Effector memory CD8-positive, alpha-beta T cell (primary cell): ENCODE measurements at regions not wholly inside any gene's neighbourhood (a gene's known extent, or its start where the extent isn't known, plus 50 kb on each side); places are given as distances from the start of the nearest gene placed in this dataset.
"Not testable (repeated sequence)": the region's sequence is repeated elsewhere in the genome, so short reads cannot be mapped to it uniquely, and the experiment has no call there.

Experiments used
- ATAC-seq: fragments of 150-1000 bp; cut with Tn5 transposase; replicated peaks from 2 replicates; pipeline ENCODE4 v1.10.0; 2021; ENCODE audit warnings: mild to moderate bottlenecking, moderate library complexity
- DNase-seq, 3 experiments: peaks; one replicate each; pipeline ENCODE4 v3.0.0; 2021
- H3K27ac Mint-ChIP-seq, 2 donors: one replicate each; pipeline ENCODE4 v1.8.0; 2022; ENCODE audit warnings: mild to moderate bottlenecking in 2 of 2, mixed read lengths in 2 of 2, moderate library complexity in 2 of 2
- H3K27me3 Mint-ChIP-seq, 2 donors: one replicate each; pipeline ENCODE4 v1.8.0; 2022; ENCODE audit warnings: mixed read lengths in 2 of 2
- H3K36me3 Mint-ChIP-seq: one replicate; pipeline ENCODE4 v1.8.0; 2022; ENCODE audit warnings: mild to moderate bottlenecking, moderate library complexity, mixed read lengths; ENCODE audit not compliant: insufficient read depth
- H3K4me1 Mint-ChIP-seq, 2 donors: one replicate each; pipeline ENCODE4 v1.8.0; 2022; ENCODE audit warnings: low read depth in 2 of 2, mixed read lengths in 2 of 2
- H3K4me3 Mint-ChIP-seq, 2 donors: one replicate each; pipeline ENCODE4 v1.8.0; 2022; ENCODE audit warnings: mild to moderate bottlenecking in 2 of 2, mixed read lengths in 2 of 2, moderate library complexity in 2 of 2
- H3K9me3 Mint-ChIP-seq, 2 donors: one replicate each; pipeline ENCODE4 v1.8.0; 2022; ENCODE audit warnings: mixed read lengths in 2 of 2

DNA sequence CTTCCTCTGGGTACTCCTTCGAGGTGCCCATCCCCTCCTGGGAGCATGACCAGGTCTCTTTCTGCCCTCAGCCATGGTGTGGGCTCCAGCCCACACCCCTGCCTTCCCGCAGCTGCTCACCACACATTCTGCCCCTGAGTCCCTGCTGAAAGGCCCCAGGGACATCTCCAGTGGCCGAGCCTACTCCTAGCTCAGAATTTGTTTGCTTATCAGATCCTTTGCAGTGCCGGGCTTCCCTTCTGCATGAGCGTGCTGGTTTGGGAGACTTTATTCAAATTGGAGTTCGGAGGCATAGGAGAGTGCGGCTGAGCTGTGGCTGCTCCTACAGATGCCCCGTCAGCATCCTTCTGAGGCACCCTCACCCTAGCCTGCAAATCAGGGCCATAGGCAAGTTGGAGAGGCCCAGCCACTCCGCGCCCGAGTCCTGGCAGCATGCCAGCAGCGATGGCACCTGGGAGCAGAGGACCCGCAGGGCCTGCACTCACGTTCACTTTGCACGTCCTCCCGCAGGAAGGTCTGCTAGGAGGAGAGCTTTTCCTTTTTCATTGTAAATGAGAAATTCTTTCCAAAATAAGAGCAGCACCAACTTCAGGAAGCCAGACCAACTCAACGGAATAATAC, 327.3 kb downstream of the QKI start:
- no peak for DNase-seq
- no peaks in the 10 kb centered on the region for H3K36me3 Mint-ChIP-seq
- peaks cover 7 to 33% of the 10 kb centered on the region in 2 donors for H3K27me3 Mint-ChIP-seq
- H3K4me3 Mint-ChIP-seq, result no peak overlapping the region
- no peaks in the 10 kb centered on the region for H3K9me3 Mint-ChIP-seq
- no peak for ATAC-seq
- no peak overlapping the region for H3K27ac Mint-ChIP-seq
- H3K4me1 Mint-ChIP-seq, result no peaks in the 10 kb centered on the region

DNA sequence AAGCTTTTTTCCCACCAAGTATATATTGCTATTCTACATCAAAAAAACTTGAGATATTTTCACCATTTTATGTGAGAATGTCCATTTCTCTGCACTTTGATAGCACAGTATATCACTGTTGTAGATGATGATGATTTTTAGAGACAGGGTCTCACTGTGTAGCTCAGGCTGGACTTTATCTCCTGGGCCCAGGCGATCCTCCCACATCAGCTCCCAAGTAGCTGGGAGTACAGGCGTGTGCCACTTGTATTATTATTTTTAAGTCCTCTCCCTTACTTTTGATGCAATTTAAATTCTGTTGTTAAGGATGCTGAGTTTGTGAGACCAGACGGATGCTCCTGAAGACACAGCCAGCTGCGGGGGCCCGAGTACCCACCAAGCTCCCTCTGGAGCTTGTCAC, 326.8 kb downstream of the QKI start:
- DNase-seq (no peak), ATAC-seq (no peak)
- Mint-ChIP-seq H3K4me1 (no peaks in the 10 kb centered on the region), H3K27ac (no peak overlapping the region), H3K36me3 (no peaks in the 10 kb centered on the region), H3K27me3 (peaks cover 11 to 33% of the 10 kb centered on the region in 2 donors), H3K4me3 (no peak overlapping the region), H3K9me3 (no peaks in the 10 kb centered on the region)

- ATAC-seq, result no peak
- H3K27ac Mint-ChIP-seq, result no peak overlapping the region
- H3K4me1 Mint-ChIP-seq, result no peaks in the 10 kb centered on the region
- H3K4me3 Mint-ChIP-seq, result no peak overlapping the region
- no peaks in the 10 kb centered on the region for H3K36me3 Mint-ChIP-seq
- no peak for DNase-seq
- peaks cover 6 to 22% of the 10 kb centered on the region in 2 donors for H3K27me3 Mint-ChIP-seq
- H3K9me3 Mint-ChIP-seq, result no peaks in the 10 kb centered on the region
Observed at GRCh38 chr6:163739966-163740365, 325.4 kb downstream of the QKI start.

DNA sequence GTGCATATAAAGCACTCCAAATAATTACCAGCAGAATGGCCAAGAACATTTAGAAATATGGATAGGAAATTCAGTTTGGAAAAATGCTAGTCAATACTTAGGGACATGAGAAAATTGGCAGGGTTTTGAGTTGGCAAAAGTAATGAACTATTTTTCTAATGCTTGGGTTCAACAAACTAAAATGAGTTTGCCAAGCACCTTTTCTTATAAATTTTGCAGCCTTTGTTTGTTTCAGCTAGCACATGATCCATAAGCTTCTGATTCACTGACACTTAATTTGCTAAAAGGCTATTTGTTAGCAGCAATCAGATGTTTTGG, 324.8 kb downstream of the QKI start:
- H3K4me1 Mint-ChIP-seq, result no peaks in the 10 kb centered on the region
- H3K36me3 Mint-ChIP-seq, result no peaks in the 10 kb centered on the region
- DNase-seq (no peak), ATAC-seq (no peak)
- H3K27ac Mint-ChIP-seq, result no peak overlapping the region
- H3K4me3 Mint-ChIP-seq, result no peak overlapping the region
- peaks cover 6 to 22% of the 10 kb centered on the region in 2 donors for H3K27me3 Mint-ChIP-seq
- H3K9me3 Mint-ChIP-seq, result no peaks in the 10 kb centered on the region

DNA sequence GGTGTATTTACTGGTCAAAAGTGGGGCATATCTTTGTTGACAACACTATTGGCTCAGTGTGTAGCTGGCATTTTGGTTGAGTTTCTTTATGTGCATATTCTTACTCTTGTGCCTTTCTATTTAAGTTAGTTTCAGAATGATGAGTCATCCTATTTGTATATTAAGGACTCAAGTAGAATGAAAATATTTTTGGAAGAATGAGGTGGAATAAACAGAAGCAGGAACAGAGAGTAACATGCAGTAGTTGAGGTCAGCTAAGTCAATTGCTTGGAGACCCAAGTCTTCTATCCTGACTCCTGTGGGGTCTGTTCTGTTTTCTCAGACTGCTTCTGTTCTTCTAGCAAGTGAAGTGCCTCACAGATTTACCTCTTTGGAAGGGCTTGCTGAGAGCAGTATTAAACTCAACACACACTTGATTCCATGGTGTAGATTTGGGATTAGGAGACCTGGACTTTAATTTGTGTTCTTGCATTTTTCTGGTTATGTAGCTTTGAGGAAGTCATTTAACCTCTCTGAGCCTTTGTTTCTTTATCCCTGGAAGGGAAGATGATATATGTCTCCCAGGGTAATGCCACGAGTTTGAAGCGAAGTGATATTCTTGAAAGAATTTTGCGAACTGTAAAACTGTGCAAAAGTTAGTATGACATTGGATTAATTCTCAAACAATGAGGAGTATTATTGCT, 324.3 kb downstream of the QKI start:
- no peak for DNase-seq
- Mint-ChIP-seq H3K4me3 (no peak overlapping the region), H3K36me3 (no peaks in the 10 kb centered on the region), H3K27me3 (peaks cover 6 to 22% of the 10 kb centered on the region in 2 donors), H3K9me3 (no peaks in the 10 kb centered on the region), H3K27ac (no peak overlapping the region), H3K4me1 (no peaks in the 10 kb centered on the region)
- ATAC-seq, result no peak

DNA sequence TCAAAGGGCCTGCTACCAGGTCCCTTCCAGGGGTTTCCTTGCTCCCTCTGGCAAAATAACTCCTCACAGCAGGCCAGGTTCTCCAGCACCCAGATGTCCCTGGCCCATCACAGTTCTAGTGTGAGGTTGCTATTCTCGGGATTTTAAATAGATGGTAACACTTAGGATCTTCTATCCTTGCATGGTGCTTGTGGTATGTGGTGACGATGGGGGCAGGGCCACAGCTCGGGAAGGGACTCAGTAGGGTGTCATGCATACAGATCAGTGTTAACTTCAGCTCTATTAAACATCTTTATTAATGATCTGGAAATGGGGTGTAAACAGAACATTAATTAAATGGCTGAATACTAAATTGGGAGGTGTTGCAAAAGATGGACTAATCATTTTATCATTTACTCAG, 323.8 kb downstream of the QKI start:
- Mint-ChIP-seq H3K27me3 (peaks cover 6 to 26% of the 10 kb centered on the region in 2 donors), H3K27ac (no peak overlapping the region), H3K9me3 (no peaks in the 10 kb centered on the region), H3K36me3 (no peaks in the 10 kb centered on the region), H3K4me1 (no peaks in the 10 kb centered on the region), H3K4me3 (no peak overlapping the region)
- DNase-seq (no peak), ATAC-seq (no peak)

- Mint-ChIP-seq H3K36me3 (no peaks in the 10 kb centered on the region), H3K4me1 (no peaks in the 10 kb centered on the region)
Observed at GRCh38 chr6:163735076-163735475, 320.6 kb downstream of the QKI start.

DNA sequence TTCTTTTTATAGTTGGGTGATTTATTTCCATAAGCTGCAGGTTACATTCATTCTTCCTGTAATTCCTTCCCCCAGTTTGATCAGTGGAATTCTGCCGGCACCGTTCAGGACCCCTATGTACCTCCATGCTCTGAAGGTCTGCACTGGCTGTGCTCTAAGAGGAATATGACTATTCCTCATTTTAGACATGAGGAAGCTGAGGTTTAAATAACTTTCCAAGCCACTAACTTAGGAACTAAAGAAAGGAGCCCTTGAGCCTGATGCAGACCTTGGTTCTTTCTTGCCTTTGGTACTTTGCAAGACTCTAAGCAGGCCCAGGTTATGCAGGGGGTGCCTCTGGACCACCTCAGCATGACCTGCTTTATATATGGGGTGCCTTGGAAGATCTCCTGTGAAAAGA, 318.5 kb downstream of the QKI start:
- Mint-ChIP-seq H3K36me3 (no peaks in the 10 kb centered on the region), H3K27ac (no peak overlapping the region), H3K27me3 (peaks cover 6 to 40% of the 10 kb centered on the region in 2 donors), H3K4me3 (no peak overlapping the region), H3K4me1 (no peaks in the 10 kb centered on the region), H3K9me3 (no peaks in the 10 kb centered on the region)
- ATAC-seq, result no peak
- DNase-seq, result no peak

More at GRCh38 chr6:163735076-163735475, 320.6 kb downstream of the QKI start:
- DNase-seq (no peak), ATAC-seq (no peak)
- Mint-ChIP-seq H3K27me3 (peaks cover 6 to 27% of the 10 kb centered on the region in 2 donors), H3K9me3 (no peaks in the 10 kb centered on the region), H3K27ac (peak overlapping the region in 1 of 2 donors; percentile 44), H3K4me3 (no peak overlapping the region)

DNA sequence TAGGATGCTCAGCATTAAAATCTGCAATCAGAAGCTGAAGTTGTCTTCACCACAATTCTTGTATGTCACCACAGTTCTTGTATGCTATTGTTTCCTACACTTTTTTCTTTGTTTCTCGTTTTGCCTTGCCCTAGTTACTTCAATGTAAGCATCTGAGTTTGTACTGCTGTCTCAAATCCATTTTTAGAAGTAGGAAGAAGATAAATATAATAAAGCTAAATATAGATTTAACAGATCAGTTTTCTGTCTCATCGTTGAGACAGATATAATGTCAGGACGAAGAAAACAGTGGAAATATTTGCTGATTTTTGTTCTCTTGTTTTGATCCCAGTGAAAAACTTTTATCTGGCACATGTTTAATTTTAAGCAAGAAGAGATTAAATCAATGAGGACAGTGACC, 318.0 kb downstream of the QKI start:
- DNase-seq (no peak), ATAC-seq (no peak)
- H3K27ac Mint-ChIP-seq, result no peak overlapping the region
- no peak overlapping the region for H3K4me3 Mint-ChIP-seq
- H3K9me3 Mint-ChIP-seq, result no peaks in the 10 kb centered on the region
- no peaks in the 10 kb centered on the region for H3K36me3 Mint-ChIP-seq
- peaks cover 6 to 40% of the 10 kb centered on the region in 2 donors for H3K27me3 Mint-ChIP-seq
- no peaks in the 10 kb centered on the region for H3K4me1 Mint-ChIP-seq

GRCh38 chr6:163732014-163732351, 317.5 kb downstream of the QKI start:
- peaks cover 6 to 38% of the 10 kb centered on the region in 2 donors for H3K27me3 Mint-ChIP-seq
- DNase-seq, H3K4me1 Mint-ChIP-seq, H3K4me3 Mint-ChIP-seq, ATAC-seq, H3K9me3 Mint-ChIP-seq, H3K36me3 Mint-ChIP-seq, H3K27ac Mint-ChIP-seq: not testable (repeated sequence)

- Mint-ChIP-seq H3K9me3 (no peaks in the 10 kb centered on the region), H3K4me3 (no peak overlapping the region), H3K27ac (no peak overlapping the region), H3K27me3 (peaks cover under 1 to 32% of the 10 kb centered on the region in 2 donors), H3K4me1 (no peaks in the 10 kb centered on the region), H3K36me3 (no peaks in the 10 kb centered on the region)
- ATAC-seq (no peak), DNase-seq (no peak)
Observed at GRCh38 chr6:163731215-163732013, 316.9 kb downstream of the QKI start.

GRCh38 chr6:163730246-163731210, 316.0 kb downstream of the QKI start:
- no peak for ATAC-seq
- Mint-ChIP-seq H3K9me3 (no peaks in the 10 kb centered on the region), H3K27ac (peak overlapping the region in 1 of 2 donors; percentile 49), H3K4me3 (no peak overlapping the region), H3K4me1 (no peaks in the 10 kb centered on the region), H3K27me3 (peaks cover 0 to 28% of the 10 kb centered on the region in 2 donors), H3K36me3 (no peaks in the 10 kb centered on the region)
- DNase-seq, result no peak
